Right lobe of liver (tissue), 4 donors: ENCODE measurements at regions not wholly inside any gene's neighbourhood (a gene's known extent, or its start where the extent isn't known, plus 50 kb on each side); places are given as distances from the start of the nearest gene placed in this dataset.

Experiments used
- POLR2A ChIP-seq: fragments of 450-650 bp; IDR thresholded peaks from one replicate; pipeline ENCODE4 v1.6.1; 2017; ENCODE audit warnings: antibody characterized with exemption, mild to moderate bottlenecking
- TF ChIP-seq, protein P1 (sequence below), 4 donors: fragments of 200-600 bp in 3 of 4; fragments of 450-650 bp in 1 of 4; IDR thresholded peaks; one replicate each; pipeline versions ENCODE4 v1.5.1 to v1.8.0; 2016 to 2022; ENCODE audit warnings: antibody characterized with exemption in 4 of 4, mild to moderate bottlenecking in 2 of 4
- donor health status: DM: no; HTN: no; CAD: no.
- donor health status: DM: no; HTN: no; CAD: no.
- donor health status: DM: no; HTN: yes; CAD: no.

DNA sequence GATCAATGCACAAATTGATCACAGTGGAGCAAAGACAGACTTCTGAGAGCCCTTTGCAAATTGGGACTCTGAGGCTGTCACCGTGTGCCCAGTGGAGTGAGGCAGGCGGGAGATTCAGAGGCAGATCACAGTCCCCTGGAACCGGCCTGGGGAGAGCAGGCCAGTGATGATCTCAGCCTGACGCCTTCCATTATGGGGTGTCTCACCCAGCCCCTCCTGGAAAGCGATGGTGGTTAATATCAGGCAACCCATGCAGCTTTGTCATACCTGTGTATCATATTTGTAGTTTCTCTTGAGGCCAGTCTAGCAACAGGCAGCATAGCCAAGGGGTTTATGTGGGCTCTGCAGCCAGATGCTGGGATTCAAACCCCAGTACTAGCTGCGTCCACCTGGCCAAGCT lies 147.8 kb downstream of the EMX2 start:
- TF ChIP-seq, protein P1, sequence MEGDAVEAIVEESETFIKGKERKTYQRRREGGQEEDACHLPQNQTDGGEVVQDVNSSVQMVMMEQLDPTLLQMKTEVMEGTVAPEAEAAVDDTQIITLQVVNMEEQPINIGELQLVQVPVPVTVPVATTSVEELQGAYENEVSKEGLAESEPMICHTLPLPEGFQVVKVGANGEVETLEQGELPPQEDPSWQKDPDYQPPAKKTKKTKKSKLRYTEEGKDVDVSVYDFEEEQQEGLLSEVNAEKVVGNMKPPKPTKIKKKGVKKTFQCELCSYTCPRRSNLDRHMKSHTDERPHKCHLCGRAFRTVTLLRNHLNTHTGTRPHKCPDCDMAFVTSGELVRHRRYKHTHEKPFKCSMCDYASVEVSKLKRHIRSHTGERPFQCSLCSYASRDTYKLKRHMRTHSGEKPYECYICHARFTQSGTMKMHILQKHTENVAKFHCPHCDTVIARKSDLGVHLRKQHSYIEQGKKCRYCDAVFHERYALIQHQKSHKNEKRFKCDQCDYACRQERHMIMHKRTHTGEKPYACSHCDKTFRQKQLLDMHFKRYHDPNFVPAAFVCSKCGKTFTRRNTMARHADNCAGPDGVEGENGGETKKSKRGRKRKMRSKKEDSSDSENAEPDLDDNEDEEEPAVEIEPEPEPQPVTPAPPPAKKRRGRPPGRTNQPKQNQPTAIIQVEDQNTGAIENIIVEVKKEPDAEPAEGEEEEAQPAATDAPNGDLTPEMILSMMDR (IDR thresholded peaks at IDR 0.05): no peak
- TF ChIP-seq POLR2A: no peak
